Activated CD4-positive, alpha-beta T cell treated with anti-CD3 and anti-CD28 coated beads, Interleukin-2, Interleukin-6, amounts not matched to agents 100 ng/mL and 50 ng/mL, durations not matched to agents 16 hours and 8 hours (primary cell): ENCODE measurements at regions not wholly inside any gene's neighbourhood (a gene's known extent, or its start where the extent isn't known, plus 50 kb on each side); places are given as distances from the start of the nearest gene placed in this dataset.
"Not testable (repeated sequence)": the region's sequence is repeated elsewhere in the genome, so short reads cannot be mapped to it uniquely, and the experiment has no call there.

Source experiments
- DNase-seq: peaks from one replicate; pipeline ENCODE4 v3.0.0-alpha.2; 2020

DNA sequence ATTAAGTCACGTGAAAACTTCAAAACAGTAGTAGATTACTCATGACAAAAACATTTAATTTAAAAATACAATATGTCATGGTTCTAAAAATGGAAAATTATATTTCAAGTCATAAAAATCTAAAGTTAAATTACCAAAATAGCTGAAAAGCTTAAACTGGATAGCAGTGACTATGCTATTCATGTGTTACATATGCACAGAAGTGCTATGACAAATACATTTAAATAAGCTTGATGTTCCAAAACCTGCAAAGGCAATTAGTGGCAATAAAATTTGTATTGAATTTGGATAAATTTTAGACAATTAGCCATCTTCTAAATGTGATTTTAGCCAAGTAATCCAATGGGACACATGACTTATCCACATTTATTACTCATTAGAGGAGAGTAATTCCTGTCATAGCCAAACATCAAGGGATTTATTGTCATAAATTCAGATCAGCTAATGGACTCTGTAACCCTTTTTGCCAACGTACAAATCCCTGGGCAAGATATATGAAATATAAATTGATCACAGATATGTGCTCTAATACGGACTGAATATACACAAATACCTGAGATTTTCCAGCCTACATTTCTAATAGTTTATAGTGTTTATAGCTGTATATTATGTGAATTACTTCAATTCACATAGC, 419.4 kb downstream of the ISL1 start:
- DNase-seq, result no peak

DNA sequence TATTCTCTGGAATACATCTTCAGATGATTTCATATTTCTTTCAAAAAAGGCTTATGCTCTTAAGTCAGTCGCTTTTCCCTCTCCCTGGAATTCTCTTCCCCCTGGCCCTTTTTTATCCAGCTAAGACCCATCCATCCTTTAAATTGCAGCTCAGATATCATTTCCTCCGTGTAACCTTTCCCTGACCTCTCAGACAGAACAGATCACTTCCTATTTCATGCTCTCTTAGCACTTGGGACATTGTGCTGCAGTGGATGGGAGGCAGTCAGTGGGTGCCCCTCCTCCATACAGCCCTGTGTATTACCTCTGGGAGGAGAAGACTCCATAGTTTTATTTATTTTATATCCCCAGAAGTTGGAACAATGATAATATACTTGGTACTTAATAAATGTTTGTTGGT, 423.4 kb downstream of the ISL1 start:
- DNase-seq, result no peak

DNA sequence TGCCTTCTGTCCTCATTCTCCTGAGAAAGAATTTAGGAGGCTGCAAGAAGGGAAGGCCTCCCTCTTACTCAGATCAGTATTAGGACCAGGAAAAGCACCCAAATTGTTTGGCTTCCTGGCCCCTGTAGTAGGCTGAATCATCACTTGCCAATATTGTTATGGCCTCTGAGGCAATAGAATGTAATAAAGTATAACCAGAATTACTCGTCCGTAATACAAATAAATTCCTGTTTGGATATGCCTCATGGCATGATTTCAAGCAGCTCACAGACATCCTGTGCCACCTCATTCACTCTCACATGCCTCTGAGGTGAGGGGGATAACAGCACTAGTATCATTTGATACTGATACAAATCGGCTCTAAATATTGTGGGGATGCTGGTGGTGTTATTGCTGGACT, 427.3 kb downstream of the ISL1 start:
- DNase-seq, result no peak

DNA sequence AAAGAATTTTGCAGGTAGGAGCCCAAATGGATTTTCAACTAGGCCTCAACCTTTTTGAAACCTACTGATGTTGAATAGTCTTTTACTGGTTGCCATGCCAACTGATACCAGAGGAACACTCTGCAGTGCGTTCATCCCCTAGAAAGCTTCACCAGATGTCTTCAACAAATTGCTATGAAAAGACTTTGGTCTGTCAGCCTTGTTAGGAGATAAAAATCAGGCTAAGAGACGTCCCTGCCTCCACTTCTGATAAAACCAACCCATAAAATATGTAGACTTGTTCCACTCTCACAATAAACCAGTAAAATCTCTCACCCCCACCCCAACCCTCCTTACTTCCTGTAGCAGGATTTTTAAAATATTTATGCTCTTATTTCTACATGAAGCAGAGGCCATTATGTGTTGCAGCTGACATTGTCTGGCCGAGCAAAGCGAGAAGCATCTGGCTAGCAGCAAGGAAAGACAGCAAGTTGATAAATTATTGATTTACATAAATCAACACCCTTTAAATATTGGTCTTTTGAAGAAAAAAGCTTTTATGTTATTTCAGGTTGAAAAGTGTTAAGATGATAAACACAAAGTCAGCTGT, 428.7 kb downstream of the ISL1 start:
- DNase-seq, result no peak

DNA sequence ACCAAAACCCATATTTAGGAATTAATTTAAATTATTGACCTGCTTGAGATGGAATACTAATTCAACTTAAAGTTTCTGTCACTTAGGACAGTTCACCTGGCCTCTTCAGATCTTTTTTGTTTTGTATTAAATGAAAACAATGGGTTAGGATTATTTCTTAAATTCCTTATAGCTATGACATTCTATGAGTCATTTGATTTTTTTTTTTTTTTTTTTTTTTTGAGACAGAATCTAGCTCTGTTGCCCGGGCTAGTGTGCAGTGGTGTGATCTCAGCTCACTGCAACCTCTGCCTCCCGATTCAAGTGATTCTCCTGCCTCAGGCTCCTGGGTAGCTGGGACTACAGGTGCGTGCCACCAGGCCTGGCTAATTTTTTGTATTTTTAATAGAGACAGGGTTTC, 431.6 kb downstream of the ISL1 start:
- not testable (repeated sequence) for DNase-seq

DNA sequence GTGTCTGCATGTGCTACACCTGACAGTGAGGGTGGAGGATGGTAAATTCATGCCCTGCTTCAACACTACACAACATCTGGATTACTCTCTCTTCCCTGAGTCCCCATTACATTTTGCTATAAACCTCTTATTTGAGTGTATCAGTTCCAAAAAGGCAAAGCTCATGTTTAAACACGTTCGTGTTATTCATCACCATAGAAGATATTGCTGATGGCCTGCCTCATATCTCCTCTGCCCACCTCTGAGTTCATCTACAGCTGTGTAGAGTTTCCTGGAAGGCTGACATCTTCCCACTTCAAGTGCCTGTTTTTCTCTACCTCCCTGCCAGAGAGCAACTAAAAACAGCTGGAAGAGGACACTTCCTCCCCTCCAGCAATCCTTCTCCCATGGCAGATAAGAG, 433.2 kb downstream of the ISL1 start:
- no peak for DNase-seq

DNA sequence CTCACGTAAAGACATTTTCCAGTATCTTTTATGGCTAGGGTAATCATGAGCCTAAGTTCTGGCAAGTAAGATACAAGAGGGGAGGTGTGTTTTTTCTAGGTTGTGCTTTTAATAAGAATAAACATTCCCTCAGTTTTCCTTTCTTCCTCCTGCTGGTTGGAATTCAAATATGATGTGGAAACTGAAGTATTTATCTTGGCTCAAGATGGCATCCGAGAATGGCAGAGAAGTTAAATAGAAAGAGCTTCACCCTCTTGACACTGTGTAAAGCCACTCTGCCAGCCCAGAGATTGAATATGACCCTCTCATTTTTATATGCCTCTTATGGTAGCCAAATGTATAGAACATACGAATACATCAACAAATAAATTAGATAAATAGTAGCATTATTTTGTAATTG, 438.4 kb downstream of the ISL1 start:
- DNase-seq, result no peak

DNA sequence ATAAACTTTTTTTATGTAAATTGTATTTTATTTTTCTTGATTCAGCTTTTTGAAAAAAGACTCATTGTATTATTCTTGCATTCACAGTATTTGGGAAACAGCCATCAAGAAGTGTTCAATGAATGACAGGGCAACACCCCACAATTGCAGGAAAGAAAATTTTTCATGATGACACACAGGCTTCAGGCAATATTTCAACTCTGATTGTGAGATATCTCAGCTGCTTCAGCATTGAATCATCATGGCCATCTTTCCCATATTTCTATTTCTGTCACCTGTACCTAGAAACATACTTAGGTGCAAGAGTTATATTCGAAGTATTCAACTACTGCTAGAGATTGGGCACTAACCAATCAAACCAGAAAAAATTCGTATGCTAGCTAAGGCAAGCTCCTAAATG, 446.0 kb downstream of the ISL1 start:
- no peak for DNase-seq

DNA sequence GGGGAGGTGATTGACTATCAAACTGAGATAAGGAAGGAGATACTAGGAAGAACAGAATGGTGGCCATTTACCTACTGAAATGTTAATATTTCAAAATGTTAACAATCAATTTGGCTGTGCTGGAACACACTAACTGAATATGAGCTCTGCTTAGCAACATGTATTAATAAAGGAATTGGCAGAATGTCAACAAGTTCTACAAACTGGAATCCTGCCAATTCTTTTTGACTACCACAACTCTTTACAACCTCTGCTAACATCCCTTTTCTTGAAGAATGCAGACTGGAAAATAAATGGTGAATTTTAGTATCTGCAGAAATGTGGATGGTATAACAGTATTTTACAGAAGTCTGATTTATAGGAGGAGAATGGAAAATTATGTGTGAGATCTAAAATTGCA, 446.4 kb downstream of the ISL1 start:
- no peak for DNase-seq

DNA sequence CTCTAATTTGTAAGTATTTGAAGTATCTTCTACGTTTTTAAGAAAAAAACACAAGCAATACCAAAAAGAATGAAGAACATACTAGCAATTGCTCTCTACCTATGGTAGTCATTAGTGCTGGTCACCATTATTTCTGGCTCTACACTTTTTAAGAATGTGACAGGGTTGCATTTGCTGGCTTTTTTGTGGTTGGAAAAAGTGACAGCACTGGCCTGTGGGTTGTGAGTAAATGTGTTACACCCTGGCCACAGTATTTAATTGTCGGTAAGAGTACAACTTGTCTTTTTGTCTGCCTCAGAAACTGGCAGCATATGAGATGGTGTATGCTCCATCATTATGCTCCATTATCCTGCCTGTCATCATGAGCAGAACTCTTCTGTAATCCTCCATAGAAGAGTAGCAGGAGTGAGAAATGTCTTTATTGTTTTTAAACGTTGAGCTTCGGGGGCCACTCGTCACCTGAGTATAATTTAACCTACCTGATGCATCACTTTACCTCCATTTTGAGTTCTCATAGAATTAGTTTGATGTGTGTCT, 449.8 kb downstream of the ISL1 start:
- no peak for DNase-seq

DNA sequence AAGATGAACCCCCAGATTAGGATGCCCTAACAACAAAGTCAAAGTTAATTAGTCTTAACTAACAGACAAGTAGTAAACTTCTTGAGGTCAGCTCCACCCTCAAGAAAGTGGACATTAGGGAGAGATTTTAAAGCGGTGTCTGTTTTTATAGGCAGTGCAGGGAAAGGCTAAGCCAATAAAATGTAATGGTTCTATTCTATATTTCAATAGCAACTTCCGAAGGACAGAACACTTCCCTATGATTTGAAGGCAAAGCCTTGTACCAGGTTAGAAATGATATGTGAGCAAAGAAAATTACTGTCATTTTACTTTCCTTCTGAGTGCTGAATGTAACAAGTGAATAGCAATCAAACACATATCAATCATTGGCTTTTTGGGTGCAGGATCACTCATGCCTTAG, 455.2 kb downstream of the ISL1 start:
- no peak for DNase-seq

DNA sequence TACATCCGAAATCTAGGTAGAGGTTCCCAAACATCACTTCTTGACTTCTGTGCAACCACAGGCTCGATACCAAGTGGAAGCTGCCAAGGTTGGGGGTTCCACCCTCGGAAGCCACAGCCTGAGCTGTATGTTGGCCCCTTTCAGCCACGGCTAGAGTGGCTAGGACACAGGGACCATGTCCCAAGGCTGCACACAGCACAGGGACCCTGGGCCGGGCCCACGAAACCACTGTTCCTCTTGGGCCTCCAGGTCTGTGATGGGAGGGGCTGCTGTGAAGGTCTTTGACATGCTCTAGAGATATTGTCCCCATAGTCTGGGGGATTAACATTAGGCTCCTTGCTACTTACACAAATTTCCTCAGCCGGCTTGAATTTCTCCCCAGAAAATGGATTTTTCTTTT, 460.6 kb downstream of the ISL1 start:
- no peak for DNase-seq

DNA sequence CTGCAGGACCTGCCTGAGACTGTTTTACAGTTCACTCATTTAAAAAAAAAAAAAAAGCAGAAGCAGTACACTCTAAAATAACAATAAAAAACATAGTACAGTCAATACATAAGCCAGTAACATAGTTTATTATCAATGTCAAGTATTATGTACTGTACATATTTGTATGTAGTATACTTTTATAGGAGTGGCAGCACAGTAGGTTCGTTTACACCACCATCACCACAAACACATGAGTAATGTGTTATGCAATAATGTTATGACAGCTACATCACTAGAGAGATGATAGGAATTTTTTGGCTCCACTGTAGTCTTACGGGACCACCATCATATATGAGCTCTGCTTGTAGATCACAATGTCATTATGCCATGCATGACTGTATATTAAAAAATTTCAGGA, 462.8 kb downstream of the ISL1 start:
- DNase-seq, result no peak

DNA sequence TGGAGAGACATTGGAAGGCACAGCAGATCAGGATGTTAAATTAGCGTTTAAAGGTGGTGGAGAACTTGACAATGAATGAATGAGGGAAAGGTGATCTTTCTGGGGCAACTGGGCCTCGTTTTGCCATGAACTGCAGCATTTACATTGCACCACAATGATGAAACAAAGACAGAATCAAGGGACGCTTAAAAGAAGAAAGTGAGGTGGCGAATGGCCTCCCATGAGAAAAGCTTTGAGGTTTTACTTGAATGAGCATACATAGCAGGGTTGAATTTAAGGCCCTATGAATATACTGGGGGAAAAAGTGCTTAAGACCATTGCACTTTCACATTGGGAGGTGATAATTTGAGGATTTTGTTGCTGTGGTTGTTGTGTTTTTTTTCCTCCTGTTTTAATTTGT, 476.4 kb downstream of the ISL1 start:
- DNase-seq, result no peak

DNA sequence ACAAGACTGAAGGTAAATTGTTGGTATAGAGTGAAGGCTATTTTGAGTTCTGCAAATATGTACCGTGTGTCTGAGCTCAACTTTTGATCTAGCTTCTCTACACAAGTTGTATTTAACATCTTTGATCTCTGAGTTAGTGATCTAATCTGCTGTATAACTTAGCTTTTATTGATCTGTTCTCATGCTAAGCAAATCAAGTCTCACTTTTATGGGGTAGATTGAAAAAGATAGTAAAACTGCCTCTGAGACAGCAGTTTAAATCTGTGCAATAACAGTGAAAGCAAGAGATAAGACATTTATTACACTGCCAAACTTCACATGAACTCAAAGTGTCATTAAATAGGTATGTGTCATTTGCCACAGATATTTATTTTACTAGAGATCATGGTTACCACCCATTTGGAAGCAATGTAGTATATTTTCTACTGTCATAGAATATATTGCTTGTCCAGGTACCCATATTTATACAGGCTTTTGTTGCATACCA, 477.3 kb downstream of the ISL1 start:
- no peak for DNase-seq

DNA sequence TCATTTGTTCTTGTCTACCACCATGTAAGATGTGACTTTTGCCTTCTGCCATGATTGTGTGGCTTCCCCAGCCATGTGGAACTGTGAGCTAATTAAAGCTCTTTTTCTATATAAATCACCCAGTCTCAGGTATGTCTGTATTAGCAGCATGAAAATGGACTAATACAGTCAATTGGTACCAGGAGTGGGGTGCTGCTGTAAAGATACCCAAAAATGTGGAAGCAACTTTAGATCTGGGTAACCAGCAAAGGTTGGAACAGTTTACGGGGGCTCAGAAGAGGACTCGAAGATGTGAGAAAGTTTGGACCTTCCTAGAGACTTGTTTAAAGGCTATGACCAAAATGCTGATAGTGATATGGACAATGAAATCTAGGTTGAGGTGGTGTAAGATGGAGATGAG, 488.9 kb downstream of the ISL1 start:
- DNase-seq, result no peak

DNA sequence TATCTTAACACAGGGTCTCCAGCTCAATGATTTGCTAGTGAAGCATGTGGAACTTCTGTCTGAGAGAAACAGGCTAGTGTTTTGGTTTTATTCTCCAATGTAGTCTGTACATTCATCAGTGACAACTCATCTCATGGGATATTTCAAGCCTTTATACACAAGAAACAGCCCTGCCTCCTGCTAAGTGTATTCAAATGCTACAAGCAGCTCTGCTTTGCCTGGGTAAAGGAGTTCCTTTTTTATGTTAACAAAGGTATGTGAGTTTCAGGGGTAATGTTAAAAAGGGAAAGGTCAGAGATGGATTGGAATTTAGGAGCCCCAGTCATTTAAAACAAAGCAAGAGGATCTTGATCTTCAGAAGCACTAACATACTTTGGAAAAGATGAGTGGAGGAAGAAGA, 498.7 kb downstream of the ISL1 start:
- no peak for DNase-seq

DNA sequence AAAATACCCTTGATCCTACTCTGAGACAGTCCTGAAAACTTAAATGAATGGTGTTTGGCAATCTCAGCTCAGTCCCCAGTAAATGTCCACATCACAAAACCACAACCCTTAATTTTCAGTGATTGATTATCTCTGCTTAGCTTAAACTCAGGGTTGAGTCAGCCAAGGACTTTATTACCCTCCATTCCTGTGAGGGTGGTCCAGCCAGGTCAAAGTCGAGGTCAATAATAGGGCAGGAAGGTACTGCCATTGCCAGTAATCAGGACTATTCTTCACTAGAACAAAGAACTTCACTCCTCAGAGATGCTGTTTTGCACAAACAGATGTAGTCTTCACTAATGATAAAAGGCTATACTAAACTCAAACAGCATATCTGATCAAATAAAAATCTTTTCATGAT, 499.4 kb downstream of the ISL1 start:
- no peak for DNase-seq

DNA sequence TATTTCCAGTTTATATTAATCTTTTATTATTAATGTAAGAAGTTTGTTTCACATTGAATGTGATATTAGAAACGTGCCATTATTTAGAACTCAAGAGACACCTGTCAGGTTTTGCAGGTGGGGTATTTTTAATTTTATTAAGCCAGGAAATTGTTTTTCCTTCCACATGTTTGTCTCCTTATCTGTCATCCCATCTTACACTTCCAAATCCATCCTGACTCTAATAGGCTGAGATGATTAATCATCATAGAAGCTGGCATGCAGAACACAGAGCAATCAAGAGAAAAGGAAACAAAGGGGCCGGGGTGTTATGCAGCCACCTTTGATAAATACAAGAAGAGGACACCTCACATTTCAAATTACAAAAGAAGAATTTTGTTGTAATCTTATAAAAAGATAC, 506.5 kb downstream of the ISL1 start:
- DNase-seq, result no peak

DNA sequence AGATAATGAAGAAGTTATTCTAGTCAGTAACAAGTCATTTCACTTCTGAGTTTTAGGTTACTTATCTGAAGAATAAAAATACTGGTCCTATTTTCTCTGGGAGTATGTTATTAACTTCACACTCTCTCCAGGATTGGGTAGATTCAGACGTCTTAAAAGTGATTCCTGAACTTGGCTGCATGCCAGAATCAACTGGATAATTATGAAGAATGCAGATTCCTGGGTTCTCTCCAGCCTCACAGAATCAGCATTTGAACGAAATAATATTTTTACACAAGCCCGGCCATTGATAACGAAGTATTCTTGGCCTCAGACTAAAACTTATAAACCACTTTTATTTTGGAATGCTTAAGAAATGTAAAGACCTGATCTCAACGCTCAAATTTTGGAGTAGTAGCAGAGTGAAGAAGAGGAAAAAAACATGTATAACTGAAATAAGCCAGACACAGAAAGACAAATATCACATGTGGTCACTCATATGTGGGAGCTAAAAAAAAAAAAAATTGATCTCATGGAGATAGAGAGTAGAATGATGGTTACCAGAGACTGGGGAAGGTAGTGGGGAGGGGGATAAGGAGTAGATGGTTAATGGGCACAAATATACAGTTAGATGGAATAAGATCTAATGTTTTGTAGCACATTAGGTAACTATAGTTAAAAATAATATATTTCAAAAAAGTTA, 507.3 kb downstream of the ISL1 start:
- DNase-seq, result no peak

DNA sequence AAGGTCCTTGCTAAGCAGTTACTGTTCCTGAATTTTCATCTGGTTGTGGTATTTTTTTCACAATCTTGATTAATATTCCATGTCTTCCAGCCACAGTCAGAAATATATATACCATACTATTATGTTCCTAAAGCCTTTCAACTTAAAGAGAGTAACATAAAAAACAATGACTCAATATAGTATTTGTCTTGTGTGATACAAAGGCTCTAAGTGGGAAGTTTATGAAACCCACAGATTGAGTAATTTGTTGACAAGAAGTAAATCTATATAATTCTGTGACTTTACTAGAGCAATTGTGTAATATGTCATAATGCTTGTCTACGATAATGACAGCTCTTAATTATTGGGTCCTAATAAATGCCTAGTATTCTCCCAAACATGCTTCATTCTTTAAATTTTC, 509.4 kb downstream of the ISL1 start:
- no peak for DNase-seq

DNA sequence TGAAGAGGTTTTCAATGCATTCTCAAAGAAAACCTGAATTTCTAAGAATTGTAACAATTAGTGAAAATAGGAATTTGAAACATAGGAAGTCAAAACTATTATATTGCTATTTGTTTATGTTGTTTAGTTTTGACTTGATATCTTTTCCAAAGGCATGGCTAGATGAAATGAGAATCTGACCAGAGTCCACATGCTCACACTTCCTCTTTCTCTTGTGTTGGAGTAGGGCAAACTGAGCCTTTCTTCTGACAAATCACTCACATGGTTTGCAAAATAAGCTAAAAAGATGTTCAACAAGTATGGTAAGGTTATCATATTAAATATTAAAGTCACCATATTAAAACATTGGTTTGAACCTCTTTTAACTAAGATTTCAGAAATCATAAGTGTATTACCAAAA, 512.6 kb downstream of the ISL1 start:
- DNase-seq, result no peak

DNA sequence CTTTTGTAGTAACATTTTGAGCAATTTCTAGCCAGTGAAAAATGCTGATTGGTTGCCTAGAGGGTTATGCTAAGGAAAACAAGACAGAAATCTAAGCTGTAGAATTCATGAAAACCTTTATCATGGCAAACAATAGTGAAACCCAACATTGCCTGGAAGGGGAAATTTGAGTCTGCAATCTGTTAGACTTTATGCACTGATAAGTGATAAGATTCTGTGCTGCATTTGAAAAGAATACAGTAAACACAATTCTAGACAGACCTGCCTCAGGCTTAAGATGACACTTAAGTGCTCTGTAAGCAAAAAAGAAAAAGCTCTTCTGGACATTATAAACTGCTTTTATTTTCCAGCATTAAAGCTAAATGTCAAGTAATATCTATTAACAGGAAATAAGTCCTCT, 519.3 kb downstream of the ISL1 start:
- no peak for DNase-seq

DNA sequence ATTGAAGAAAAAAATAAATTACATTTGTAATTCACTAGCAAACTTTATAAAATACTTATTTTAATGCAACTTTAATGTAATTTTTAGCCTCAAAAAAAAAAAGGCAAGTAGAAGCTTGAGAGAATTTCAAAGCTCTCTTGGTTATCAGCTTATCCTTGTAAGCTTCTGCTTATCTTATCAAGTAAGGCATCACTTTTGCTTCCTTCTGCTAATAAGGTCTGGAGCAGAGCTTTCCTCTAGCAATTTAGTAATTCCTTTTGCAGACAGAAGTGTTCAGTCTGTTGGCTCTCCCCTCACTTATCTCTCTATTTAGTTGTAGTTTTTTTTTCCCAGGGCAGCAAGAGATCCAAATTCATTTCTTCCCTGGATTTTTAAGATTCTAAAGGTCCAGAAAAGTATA, 525.0 kb downstream of the ISL1 start:
- no peak for DNase-seq
